Kidney epithelial cell (primary cell): ENCODE measurements at regions not wholly inside any gene's neighbourhood (a gene's known extent, or its start where the extent isn't known, plus 50 kb on each side); places are given as distances from the start of the nearest gene placed in this dataset.
"Not testable (repeated sequence)": the region's sequence is repeated elsewhere in the genome, so short reads cannot be mapped to it uniquely, and the experiment has no call there.

ENCODE experiments used
- DNase-seq: peaks from one replicate; pipeline ENCODE4 v3.0.0-alpha.2; 2010; ENCODE audit warnings: low read depth
- H3K27me3 ChIP-seq: 2 replicates; pipeline ENCODE4 v1.6.0; 2011; ENCODE audit warnings: low read length; ENCODE audit not compliant: control insufficient read depth, insufficient read depth
- H3K36me3 ChIP-seq: 2 replicates; pipeline ENCODE4 v1.5.1; 2011; ENCODE audit warnings: low read length; ENCODE audit not compliant: control insufficient read depth, insufficient read depth
- H3K4me3 ChIP-seq: 2 replicates; pipeline ENCODE4 v1.5.1; 2011; ENCODE audit warnings: low read depth, mild to moderate bottlenecking, control low read depth, low read length
- TF ChIP-seq, protein P1 (sequence below): IDR thresholded peaks from 2 replicates; pipeline ENCODE4 v1.5.1; 2011; ENCODE audit warnings: mild to moderate bottlenecking, moderate library complexity, low read length, control low read depth, inconsistent platforms; ENCODE audit not compliant: insufficient read depth, poor library complexity, severe bottlenecking

DNA sequence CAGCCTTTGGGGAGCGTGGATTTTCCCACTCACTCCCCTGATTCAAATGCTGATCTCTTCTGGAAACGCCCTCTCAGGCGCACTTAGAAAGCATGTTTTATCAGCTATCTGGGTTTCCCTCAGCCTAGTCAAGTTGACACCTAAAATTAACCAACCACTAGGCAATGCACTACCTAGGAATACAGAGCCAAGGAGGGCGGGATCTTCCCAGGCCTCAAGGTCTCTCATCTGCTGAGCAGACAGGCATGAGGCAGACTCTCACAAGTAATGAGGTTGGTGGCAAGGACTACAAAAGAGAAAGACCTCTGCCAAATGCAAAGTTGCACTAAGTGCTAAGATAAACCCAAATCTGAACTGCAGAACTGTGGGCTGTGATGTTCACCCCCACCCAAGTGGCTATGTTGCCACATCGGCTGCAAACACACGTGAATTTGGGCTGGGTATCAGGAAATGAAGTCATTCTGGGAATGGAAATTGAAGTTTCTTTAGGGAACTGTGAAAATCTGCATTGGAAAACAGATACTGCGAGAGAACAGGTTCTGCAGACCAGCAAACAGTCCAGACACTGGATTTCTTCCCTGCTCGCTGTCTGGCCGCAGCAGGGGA lies 186.6 kb downstream of the LMLN start:
- H3K36me3 ChIP-seq, H3K4me3 ChIP-seq, H3K27me3 ChIP-seq, DNase-seq: not testable (repeated sequence)

DNA sequence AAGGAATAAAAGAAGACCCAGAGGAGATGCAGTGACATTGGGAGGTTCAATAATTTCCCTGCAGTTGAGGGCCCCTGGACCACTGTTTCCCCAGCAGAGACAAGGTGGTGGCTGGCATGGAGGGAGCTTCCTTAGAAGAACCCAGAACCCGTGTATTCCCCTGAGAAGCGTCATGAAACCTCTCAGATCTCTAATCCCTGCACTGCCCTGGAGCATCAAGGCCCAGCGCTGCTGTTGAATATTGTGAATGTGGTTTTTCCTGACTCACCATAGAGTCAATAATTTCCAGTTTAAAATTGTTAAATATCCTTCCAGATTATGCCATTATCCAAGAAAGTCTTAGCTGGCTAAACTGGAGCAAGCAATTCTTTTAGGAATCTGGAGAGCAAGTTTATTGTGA lies 187.2 kb downstream of the LMLN start:
- H3K27me3 ChIP-seq, DNase-seq, H3K36me3 ChIP-seq, H3K4me3 ChIP-seq: not testable (repeated sequence)

DNA sequence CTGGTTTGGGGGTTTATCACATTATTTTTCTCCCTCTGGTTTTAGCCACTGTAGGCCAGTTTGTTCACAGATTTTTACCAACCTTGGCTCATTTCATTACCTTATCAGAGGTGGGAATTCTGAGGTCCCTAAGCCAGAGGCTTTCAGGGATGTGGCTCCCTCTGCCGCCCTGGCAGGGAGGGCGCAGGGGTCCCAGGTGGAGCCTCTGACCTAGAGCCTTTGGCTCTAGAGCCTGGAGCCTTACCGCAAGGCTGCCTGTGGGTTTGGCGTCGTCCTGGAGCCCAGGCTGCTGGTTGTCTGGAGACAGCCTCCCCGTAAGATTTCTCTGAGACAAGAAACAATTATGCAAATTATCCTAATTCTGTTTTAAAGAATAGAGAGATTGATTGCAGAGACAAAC lies 188.0 kb downstream of the LMLN start:
- TF ChIP-seq, protein P1, sequence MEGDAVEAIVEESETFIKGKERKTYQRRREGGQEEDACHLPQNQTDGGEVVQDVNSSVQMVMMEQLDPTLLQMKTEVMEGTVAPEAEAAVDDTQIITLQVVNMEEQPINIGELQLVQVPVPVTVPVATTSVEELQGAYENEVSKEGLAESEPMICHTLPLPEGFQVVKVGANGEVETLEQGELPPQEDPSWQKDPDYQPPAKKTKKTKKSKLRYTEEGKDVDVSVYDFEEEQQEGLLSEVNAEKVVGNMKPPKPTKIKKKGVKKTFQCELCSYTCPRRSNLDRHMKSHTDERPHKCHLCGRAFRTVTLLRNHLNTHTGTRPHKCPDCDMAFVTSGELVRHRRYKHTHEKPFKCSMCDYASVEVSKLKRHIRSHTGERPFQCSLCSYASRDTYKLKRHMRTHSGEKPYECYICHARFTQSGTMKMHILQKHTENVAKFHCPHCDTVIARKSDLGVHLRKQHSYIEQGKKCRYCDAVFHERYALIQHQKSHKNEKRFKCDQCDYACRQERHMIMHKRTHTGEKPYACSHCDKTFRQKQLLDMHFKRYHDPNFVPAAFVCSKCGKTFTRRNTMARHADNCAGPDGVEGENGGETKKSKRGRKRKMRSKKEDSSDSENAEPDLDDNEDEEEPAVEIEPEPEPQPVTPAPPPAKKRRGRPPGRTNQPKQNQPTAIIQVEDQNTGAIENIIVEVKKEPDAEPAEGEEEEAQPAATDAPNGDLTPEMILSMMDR = peak; percentile 32
- not testable (repeated sequence) for H3K27me3 ChIP-seq, H3K36me3 ChIP-seq, H3K4me3 ChIP-seq, DNase-seq

DNA sequence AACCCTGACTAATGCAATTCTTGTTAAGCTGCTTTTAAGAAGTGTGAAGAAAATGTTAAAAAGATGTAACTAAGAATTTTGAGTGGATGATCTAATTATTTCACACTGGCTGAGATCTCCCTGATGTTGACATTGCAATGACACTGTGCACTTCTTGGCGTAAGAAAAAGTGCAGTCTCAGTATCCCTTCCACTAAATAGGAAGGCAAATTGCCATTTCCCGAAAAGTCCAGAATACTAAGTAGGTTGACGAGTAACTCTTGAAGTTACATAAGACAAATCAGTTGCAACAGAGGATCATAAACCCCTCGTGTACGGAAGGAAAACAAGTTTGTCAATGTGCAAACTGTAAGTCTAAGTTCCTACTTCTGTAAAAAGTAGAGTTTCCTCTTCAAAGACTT lies 189.9 kb downstream of the LMLN start:
- H3K36me3 ChIP-seq, DNase-seq, H3K27me3 ChIP-seq, H3K4me3 ChIP-seq: not testable (repeated sequence)

DNA sequence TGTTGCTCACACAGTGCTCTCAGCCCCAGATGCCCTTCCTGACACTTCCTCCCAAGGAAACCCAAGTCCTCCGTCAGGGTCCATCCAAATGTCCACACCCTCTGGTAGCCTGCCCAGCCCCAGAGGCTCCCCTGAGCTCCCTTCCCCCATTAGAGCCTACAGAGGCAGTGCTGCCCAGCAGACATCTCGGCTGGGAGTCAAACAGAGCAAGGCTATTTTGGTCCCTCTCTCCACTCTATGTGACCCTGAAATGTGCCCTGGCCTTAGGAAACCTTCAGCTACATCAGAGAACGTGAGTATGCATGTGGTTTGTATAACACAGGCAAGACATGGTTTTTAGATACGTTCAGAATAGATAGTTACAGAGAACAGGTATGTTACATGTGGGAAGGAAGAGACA lies 191.8 kb downstream of the LMLN start:
- H3K4me3 ChIP-seq, H3K36me3 ChIP-seq, H3K27me3 ChIP-seq, DNase-seq: not testable (repeated sequence)

DNA sequence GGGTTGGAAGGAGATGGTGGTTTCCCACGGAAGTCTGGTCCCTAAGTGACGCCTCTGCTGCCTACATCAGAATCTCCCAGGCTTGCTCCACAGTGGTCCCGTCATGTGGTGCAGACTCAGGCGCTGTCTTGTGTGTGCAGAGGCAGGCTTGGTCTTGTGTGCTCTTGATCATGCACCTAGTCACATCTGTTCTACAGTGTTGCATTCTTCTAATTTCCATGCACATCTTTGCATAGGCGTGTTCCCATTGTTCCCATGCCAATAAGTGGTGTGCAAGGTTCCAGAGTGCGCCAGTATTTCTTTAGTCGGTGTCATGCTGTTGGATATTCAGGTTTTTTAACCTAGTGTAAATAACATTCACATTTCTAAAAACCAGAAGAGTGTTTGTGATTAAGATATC lies 195.8 kb downstream of the LMLN start:
- not testable (repeated sequence) for H3K4me3 ChIP-seq, H3K36me3 ChIP-seq, DNase-seq, H3K27me3 ChIP-seq

DNA sequence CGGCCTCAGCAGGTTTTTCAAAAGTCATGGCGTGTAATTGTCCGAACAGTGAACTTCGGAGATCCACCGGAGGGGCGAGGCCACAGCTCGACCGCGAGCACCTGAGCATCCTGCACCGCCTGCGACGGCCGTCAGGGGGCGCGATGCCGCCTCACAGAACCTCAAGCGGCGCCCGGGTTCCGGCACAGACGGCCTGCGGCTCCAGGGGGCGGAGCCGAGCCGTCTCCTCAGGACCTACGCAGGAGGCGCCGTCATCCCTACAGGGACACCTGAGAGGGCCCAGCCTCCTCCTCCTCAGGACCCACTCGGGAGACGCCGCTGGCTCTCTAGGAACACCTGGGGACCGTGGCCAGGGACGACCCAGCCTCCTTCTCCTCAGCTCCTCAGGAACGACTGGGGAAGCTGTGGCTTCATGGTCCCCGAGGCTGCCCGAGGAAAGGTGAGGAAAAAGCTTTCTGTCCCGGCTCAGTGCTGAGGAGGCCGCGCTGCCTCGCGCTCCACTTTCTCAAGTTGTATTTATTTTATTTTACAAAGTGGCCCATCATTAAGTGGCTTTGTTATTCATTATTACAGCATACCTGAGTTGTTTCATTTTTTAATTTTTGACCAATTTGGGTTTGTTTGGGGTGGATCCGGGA lies 197.3 kb downstream of the LMLN start:
- not testable (repeated sequence) for DNase-seq, H3K4me3 ChIP-seq, H3K36me3 ChIP-seq, H3K27me3 ChIP-seq

DNA sequence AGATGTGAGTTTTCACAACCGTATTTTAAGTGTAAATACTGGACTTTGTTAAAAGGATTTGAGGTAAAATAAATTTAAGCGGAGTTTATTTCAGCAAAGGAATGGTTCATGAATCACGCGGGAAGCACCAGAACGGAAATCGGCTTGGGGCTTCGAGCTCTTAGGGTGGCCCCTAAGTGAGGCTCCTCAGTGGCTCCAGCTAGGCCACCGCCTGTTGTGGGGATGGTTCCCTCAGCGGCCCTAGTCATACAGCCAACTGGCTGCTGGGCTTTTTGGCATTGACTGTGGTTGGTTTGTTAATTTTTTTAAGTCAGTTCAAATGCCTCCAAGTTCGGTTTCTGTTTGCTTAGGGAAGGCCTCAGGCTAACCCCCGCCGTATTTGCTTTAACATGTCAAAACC lies 198.0 kb downstream of the LMLN start:
- not testable (repeated sequence) for H3K27me3 ChIP-seq, DNase-seq, H3K4me3 ChIP-seq, H3K36me3 ChIP-seq

DNA sequence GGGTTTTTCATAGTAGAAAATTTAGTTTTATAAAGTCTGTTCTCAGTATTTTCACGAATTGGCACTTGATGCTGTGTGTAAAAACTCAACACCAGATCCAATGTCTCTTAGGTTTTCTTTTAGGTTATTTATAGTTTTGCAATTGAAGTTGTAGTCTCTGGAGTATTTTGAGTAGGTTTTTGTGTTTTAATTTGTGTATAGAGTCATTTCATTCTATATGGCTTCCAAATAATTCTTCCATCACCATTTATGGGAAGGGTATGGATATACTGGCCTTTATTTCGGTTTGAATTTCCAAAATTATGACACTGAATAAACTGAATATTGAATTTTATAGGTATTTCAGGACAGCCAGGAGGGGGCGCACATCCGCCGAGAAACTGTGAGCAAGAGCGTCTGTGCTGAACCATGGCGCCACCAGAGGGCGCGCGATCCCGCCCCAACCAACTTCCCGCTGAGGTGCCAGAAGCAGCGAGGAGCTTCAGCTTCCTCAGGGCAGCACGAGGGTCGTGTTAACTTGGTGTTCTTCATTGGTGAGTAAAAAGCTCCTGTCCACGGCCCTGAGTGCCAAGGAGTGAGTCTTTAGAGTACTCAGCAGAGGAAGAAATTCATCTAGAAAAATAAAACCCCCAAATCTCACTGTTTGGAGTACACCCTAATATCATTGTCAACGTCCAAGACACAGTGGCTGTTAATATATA lies 207.5 kb downstream of the LMLN start:
- DNase-seq, H3K4me3 ChIP-seq, H3K36me3 ChIP-seq, H3K27me3 ChIP-seq: not testable (repeated sequence)
- TF ChIP-seq, protein P1 = peak; percentile 37

DNA sequence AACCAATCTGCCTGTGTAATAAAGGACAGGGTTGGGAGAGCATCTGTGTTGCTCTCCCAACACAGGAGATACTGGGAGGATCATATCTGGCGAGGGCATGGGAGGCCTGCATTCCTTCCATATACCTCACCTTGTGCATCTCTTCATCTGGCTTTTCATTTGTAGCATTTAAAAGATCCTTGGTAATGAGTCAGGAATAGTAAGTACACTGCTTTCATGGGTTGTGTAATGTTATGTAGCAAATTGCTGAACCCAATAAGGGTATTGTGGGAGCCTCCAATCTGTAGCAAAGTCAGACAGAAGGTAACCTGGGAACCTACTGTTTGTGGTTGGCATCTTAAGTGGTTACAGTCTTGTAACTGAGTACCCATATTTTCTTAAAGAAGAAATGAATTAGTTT lies 210.8 kb downstream of the LMLN start:
- not testable (repeated sequence) for H3K36me3 ChIP-seq, DNase-seq, H3K4me3 ChIP-seq, H3K27me3 ChIP-seq

DNA sequence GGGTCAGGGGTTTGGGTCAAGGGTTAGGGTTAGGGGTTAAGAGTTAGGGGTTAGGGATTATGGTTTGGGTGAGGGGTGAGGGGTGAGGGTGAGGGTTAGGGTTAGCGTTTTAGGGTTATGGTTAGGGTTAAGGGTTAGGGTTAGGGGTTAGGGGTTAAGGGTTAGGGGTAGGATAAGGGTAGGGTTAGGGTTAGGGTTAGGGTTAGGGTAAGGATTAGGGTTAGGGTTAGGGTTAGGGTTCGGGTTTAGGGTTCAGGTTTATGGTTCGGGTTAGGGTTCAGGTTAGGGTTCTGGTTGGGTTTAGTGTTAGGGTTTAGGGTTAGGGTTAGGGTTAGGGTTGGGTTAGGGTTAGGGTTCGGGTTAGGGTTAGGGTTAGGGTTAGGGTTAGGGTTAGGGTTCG lies 213.1 kb downstream of the LMLN start:
- DNase-seq, H3K27me3 ChIP-seq, H3K36me3 ChIP-seq: not testable (repeated sequence)

DNA sequence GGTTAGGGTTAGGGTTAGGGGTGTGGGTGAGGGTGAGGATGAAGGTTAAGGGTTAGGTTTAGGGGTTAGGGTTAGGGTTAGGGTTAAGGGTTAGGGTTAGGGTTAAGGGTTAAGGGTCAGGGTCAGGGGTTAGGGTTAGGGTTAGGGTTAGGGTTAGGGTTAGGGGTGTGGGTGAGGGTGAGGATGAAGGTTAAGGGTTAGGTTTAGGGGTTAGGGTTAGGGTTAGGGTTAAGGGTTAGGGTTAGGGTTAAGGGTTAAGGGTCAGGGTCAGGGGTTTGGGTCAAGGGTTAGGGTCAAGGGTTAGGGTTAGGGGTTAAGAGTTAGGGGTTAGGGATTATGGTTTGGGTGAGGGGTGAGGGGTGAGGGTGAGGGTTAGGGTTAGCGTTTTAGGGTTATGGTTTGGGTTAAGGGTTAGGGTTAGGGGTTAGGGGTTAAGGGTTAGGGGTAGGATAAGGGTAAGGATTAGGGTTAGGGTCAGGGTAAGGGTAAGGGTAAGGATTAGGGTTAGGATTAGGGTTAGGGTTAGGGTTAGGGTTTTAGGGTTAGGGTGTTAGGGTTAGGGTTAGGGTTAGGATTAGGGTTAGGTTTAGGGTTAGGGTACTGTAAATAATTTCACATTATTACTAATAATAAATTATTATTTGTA lies 214.0 kb downstream of the LMLN start:
- H3K36me3 ChIP-seq, DNase-seq, H3K27me3 ChIP-seq, H3K4me3 ChIP-seq: not testable (repeated sequence)

More for the DNA sequence above, 213.1 kb downstream of the LMLN start:
- not testable (repeated sequence) for H3K4me3 ChIP-seq
